ENCODE measurements at regions not wholly inside any gene's neighbourhood (a gene's known extent, or its start where the extent isn't known, plus 50 kb on each side); places are given as distances from the start of the nearest gene placed in this dataset.

GRCh38 chr2:79453918-79454317 lies 58.9 kb upstream of the CTNNA2 start:
- no peak for DNase-seq

GRCh38 chr2:79452651-79453050 lies 60.2 kb upstream of the CTNNA2 start:
- DNase-seq: no peak

- DNase-seq: no peak
Observed at GRCh38 chr2:79447463-79447862, 65.4 kb upstream of the CTNNA2 start.

GRCh38 chr2:79446313-79446712 lies 66.5 kb upstream of the CTNNA2 start:
- DNase-seq: no peak

GRCh38 chr2:79437433-79438267 lies 75.2 kb upstream of the CTNNA2 start:
- no peak for DNase-seq

GRCh38 chr2:79434362-79434761 lies 78.5 kb upstream of the CTNNA2 start:
- no peak for DNase-seq

GRCh38 chr2:79432731-79433146 lies 80.1 kb upstream of the CTNNA2 start:
- DNase-seq: no peak

- DNase-seq: no peak
Observed at GRCh38 chr2:79428745-79429144, 84.1 kb upstream of the CTNNA2 start.

GRCh38 chr2:79414690-79415089 lies 98.2 kb upstream of the CTNNA2 start:
- DNase-seq: no peak

- no peak for DNase-seq
Observed at GRCh38 chr2:79394485-79394859, 118.4 kb upstream of the CTNNA2 start.

- no peak for DNase-seq
Observed at GRCh38 chr2:79393806-79394484, 118.9 kb upstream of the CTNNA2 start.

- no peak for DNase-seq
Observed at GRCh38 chr2:79393107-79393685, 119.7 kb upstream of the CTNNA2 start.

GRCh38 chr2:79389481-79389880 lies 123.4 kb upstream of the CTNNA2 start:
- peak; percentile 10 for DNase-seq

GRCh38 chr2:79388024-79388423 lies 124.8 kb upstream of the CTNNA2 start:
- DNase-seq: no peak

- no peak for DNase-seq
Observed at GRCh38 chr2:79387431-79387830, 125.4 kb upstream of the CTNNA2 start.

GRCh38 chr2:79383681-79384080 lies 129.2 kb upstream of the CTNNA2 start:
- DNase-seq: no peak

- DNase-seq: no peak
Observed at GRCh38 chr2:79375817-79376216, 137.0 kb upstream of the CTNNA2 start.

GRCh38 chr2:79373358-79374130 lies 139.3 kb upstream of the CTNNA2 start:
- no peak for DNase-seq

GRCh38 chr2:79370976-79371538 lies 141.8 kb upstream of the CTNNA2 start:
- DNase-seq: no peak

GRCh38 chr2:79369127-79369526 lies 143.7 kb upstream of the CTNNA2 start:
- DNase-seq: no peak

GRCh38 chr2:79368116-79368630 lies 144.7 kb upstream of the CTNNA2 start:
- DNase-seq: no peak

- no peak for DNase-seq
Observed at GRCh38 chr2:79359419-79359818, 153.4 kb upstream of the CTNNA2 start.

GRCh38 chr2:79355569-79355968 lies 157.3 kb upstream of the CTNNA2 start:
- DNase-seq: no peak
